Gastrocnemius medialis (tissue), 4 donors: ENCODE measurements at regions not wholly inside any gene's neighbourhood (a gene's known extent, or its start where the extent isn't known, plus 50 kb on each side); places are given as distances from the start of the nearest gene placed in this dataset.

Source experiments
- ATAC-seq, 2 donors: fragments of 150-250 bp; one replicate each; pipeline ENCODE4 v1.9.1; 2016
- DNase-seq, 2 donors: peaks; one replicate each; pipeline ENCODE4 v3.0.0-alpha.2; 2019
- H3K27ac ChIP-seq, 4 donors: fragments of 200-600 bp; sonication (generic); 1 replicate in 1 of 4; 2 replicates in 3 of 4; pipeline ENCODE4 v1.5.1; 2016 to 2018; ENCODE audit warnings: mild to moderate bottlenecking in 2 of 4, moderate library complexity in 1 of 4
- H3K27me3 ChIP-seq, 3 donors: fragments of 200-600 bp; sonication (generic) in 2 of 3; 1 replicate in 1 of 3; 2 replicates in 2 of 3; pipeline versions ENCODE4 v1.5.1 to v1.6.0; 2016 to 2019; ENCODE audit warnings: mild to moderate bottlenecking in 1 of 3, moderate library complexity in 1 of 3
- H3K36me3 ChIP-seq, 2 donors: fragments of 200-600 bp; sonication (generic) in 1 of 2; one replicate each; pipeline ENCODE4 v1.5.1; 2017 to 2018
- H3K4me1 ChIP-seq, 2 donors: fragments of 200-600 bp; sonication (generic) in 1 of 2; one replicate each; pipeline ENCODE4 v1.5.1; 2016 to 2017; ENCODE audit warnings: mild to moderate bottlenecking in 2 of 2
- H3K4me3 ChIP-seq, 4 donors: fragments of 200-600 bp; sonication (generic) in 3 of 4; 1 replicate in 1 of 4; 2 replicates in 3 of 4; pipeline ENCODE4 v1.5.1; 2016 to 2019; ENCODE audit warnings: mild to moderate bottlenecking in 2 of 4
- H3K9me3 ChIP-seq, 3 donors: fragments of 200-600 bp; sonication (generic) in 2 of 3; 1 replicate in 1 of 3; 2 replicates in 2 of 3; pipeline ENCODE4 v1.5.1; 2016 to 2019
- POLR2A ChIP-seq, 2 donors: fragments of 450-650 bp; IDR thresholded peaks; one replicate each; pipeline ENCODE4 v1.6.1; 2017; ENCODE audit warnings: antibody characterized with exemption in 2 of 2, mild to moderate bottlenecking in 2 of 2, moderate library complexity in 2 of 2
- in situ Hi-C, 4 donors: fragments of 200-750 bp; cut with MboI; loops; one replicate each; pipeline versions ENCODE4 v1.15.0 to v1.8.0; 2017; ENCODE audit warnings: low sequenced_read_pairs in 4 of 4
- intact Hi-C: fragments of 100-400 bp; cut with DNase I; formaldehyde crosslinking; loops from one replicate; pipeline ENCODE4 v1.15.1; 2023; ENCODE audit warnings: low total_unique reads
- TF ChIP-seq, protein P1 (sequence below), 5 experiments: fragments of 450-650 bp in 3 of 5; fragments of 200-600 bp in 2 of 5; sonication (generic) in 2 of 5; IDR thresholded peaks in 4 of 5; conservative IDR thresholded peaks in 1 of 5; 1 replicate in 4 of 5; 2 replicates in 1 of 5; pipeline ENCODE4 v1.5.1; 2016 to 2019; ENCODE audit warnings: antibody characterized with exemption in 5 of 5, mild to moderate bottlenecking in 3 of 5, moderate library complexity in 3 of 5

DNA sequence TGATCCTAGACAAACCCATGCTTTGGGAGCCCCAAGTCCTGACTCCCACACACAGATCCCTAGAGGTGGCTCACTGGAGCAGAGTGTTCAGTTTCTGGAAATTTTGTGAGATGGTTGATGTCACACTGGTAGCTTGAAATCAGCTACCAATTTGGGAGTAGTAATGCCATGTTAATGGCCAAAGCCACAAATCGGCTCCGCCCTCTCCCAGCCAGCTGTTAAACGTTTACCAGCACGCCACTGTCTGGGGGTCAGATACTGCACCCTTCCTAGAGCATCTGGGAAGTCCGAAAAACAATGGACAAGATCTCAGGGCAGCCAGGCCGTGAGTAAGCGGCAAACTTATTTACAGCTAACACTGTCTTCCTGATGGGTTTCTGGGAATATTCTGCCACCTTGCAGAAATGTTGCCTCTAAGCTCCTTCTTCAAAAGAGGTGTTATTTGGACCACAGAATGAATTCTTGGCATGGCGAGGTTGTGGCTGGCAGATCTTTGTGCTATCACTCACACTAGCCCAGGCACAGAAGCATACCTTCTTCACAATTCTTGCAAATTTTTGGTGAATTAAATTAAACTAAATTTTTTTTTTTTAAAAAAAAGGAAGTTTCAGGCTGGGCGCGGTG, 60.2 kb upstream of the FZD7 start:
- in situ Hi-C loops, result no loop called here
- TF ChIP-seq, protein P1, sequence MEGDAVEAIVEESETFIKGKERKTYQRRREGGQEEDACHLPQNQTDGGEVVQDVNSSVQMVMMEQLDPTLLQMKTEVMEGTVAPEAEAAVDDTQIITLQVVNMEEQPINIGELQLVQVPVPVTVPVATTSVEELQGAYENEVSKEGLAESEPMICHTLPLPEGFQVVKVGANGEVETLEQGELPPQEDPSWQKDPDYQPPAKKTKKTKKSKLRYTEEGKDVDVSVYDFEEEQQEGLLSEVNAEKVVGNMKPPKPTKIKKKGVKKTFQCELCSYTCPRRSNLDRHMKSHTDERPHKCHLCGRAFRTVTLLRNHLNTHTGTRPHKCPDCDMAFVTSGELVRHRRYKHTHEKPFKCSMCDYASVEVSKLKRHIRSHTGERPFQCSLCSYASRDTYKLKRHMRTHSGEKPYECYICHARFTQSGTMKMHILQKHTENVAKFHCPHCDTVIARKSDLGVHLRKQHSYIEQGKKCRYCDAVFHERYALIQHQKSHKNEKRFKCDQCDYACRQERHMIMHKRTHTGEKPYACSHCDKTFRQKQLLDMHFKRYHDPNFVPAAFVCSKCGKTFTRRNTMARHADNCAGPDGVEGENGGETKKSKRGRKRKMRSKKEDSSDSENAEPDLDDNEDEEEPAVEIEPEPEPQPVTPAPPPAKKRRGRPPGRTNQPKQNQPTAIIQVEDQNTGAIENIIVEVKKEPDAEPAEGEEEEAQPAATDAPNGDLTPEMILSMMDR (IDR thresholded peaks at IDR 0.05 in 4 of 5, conservative IDR thresholded peaks at IDR 0.05 in 1 of 5), result no peak
- TF ChIP-seq POLR2A (IDR thresholded peaks at IDR 0.05), result no peak

DNA sequence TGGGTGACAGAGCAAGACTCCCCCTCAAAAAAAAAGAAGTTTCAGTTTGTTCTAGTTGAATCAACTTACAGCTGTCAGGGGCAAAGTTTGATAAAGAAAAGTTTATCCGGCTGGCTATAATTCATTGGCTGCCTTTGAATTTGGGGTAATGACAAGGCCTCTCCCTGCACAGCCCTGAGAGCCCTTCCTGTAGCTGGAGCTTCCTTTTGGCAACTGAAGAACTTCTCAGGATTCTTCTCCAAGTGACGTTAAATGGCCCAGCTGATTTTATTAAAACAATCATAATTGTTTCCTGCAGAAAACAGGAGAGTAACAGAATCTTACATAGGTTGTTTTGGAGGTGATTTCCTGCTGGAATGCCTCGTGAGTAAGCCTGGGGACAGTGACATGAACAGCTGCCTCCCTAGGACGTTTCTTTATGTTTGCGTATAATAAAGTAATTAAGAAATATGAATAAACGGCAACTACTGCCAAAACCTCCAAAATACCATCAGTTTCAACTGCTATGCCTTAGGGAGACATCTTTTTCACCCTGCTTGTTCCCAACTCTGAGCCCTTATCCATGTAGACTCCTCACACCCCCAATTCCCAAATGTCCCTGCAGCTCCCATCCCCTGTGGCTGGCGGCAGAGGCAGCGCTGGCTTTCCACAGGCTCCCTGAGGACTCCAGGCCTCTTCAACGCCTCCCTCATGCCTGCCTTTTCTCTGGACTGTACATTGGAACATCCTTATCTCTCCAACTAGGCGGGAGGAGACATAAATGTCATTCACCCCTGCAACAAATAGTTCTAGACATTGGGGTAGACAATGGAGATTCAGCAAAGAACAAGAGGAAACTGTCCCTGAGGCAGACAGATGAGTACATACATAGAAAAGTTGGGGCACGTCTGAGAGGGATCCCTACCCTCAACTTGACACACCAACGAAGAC, 59.2 kb upstream of the FZD7 start:
- in situ Hi-C loops, result no loop called here
- no peak for TF ChIP-seq POLR2A (IDR thresholded peaks at IDR 0.05)
- TF ChIP-seq, protein P1 (IDR thresholded peaks at IDR 0.05 in 4 of 5, conservative IDR thresholded peaks at IDR 0.05 in 1 of 5), result no peak

More for the DNA sequence above, 60.2 kb upstream of the FZD7 start:
- no peak for DNase-seq
- intact Hi-C loops, result no loop called here
- H3K4me1 ChIP-seq, result peaks cover 0 to 3% of the 10 kb centered on the region in 2 donors
- no peak overlapping the region for H3K4me3 ChIP-seq
- no peak overlapping the region for H3K27ac ChIP-seq
- ATAC-seq, result no peak
- no peaks in the 10 kb centered on the region for H3K36me3 ChIP-seq
- H3K27me3 ChIP-seq, result no peaks in the 10 kb centered on the region
- H3K9me3 ChIP-seq, result no peaks in the 10 kb centered on the region

DNA sequence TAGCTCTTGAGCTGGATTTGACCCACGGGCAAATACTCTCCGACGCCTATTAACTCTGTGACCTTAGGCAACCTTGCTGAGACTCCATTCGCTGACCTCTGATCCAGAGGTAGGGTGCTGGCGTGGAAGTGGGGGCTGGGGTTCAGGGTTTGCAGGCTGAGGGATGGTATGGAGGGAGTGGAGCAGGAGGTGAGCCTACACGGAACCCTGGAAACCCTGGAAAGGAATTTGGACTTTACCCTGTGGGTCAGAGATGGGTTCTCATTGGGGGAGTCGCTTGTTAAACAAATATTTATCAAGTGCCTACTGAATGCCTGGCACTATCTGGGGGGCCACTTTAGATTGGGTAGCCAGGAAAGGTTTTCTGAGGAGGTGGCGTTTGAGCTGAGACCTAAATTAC, 58.2 kb upstream of the FZD7 start:
- H3K36me3 ChIP-seq, result no peaks in the 10 kb centered on the region
- in situ Hi-C loops (no loop called here), intact Hi-C loops (no loop called here)
- no peaks in the 10 kb centered on the region for H3K27me3 ChIP-seq
- no peak for ATAC-seq
- DNase-seq, result no peak
- peaks cover 0 to 3% of the 10 kb centered on the region in 2 donors for H3K4me1 ChIP-seq
- no peaks in the 10 kb centered on the region for H3K9me3 ChIP-seq
- no peak for TF ChIP-seq POLR2A (IDR thresholded peaks at IDR 0.05)
- TF ChIP-seq, protein P1 (IDR thresholded peaks at IDR 0.05 in 4 of 5, conservative IDR thresholded peaks at IDR 0.05 in 1 of 5), result no peak
- no peak overlapping the region for H3K27ac ChIP-seq
- no peak overlapping the region for H3K4me3 ChIP-seq

More for the DNA sequence above, 59.2 kb upstream of the FZD7 start:
- Histone ChIP-seq H3K9me3 (no peaks in the 10 kb centered on the region), H3K27ac (no peak overlapping the region), H3K36me3 (no peaks in the 10 kb centered on the region), H3K4me3 (no peak overlapping the region), H3K4me1 (peaks cover 0 to 3% of the 10 kb centered on the region in 2 donors), H3K27me3 (no peaks in the 10 kb centered on the region)
- ATAC-seq (no peak), DNase-seq (no peak)
- intact Hi-C loops, result no loop called here

DNA sequence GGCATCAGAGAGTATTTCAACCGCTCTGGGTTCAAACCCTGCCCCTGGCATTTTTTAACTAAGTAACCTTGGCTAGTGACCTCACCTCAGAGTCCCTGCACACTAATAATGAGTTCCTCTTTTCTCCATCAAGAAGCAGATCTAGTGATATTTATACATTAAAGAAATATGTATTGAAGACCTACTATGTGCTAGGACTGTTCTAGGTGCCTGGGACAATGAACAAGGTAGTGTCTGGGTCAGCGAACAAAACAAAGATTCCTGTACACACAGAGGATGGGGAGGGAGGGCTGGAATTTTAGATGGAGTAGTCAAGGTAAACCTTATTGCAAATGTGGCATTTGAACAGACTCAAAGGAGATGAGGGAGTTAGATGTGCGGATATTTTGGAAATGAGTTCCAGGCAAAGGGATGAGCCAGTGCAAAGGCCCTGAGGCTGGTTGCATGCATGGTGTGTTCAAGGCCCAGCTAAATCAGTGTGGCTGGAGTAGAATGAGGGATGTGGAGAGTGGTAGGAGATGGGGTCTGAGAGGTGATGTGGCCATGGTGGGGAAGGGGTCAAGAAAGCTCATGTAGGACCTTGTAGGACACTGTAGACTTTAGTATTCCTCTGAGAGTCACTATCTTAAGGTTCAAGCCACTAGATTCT, 57.6 kb upstream of the FZD7 start:
- Histone ChIP-seq H3K27ac (no peak overlapping the region), H3K4me3 (no peak overlapping the region), H3K4me1 (peaks cover 0 to 3% of the 10 kb centered on the region in 2 donors), H3K27me3 (no peaks in the 10 kb centered on the region), H3K36me3 (no peaks in the 10 kb centered on the region), H3K9me3 (no peaks in the 10 kb centered on the region)
- DNase-seq, result no peak
- ATAC-seq, result no peak
- intact Hi-C loops (no loop called here), in situ Hi-C loops (no loop called here)
- no peak for TF ChIP-seq POLR2A (IDR thresholded peaks at IDR 0.05)
- TF ChIP-seq, protein P1 (IDR thresholded peaks at IDR 0.05 in 4 of 5, conservative IDR thresholded peaks at IDR 0.05 in 1 of 5), result no peak
